ENCODE measurements at regions not wholly inside any gene's neighbourhood (a gene's known extent, or its start where the extent isn't known, plus 50 kb on each side); places are given as distances from the start of the nearest gene placed in this dataset.

DNA sequence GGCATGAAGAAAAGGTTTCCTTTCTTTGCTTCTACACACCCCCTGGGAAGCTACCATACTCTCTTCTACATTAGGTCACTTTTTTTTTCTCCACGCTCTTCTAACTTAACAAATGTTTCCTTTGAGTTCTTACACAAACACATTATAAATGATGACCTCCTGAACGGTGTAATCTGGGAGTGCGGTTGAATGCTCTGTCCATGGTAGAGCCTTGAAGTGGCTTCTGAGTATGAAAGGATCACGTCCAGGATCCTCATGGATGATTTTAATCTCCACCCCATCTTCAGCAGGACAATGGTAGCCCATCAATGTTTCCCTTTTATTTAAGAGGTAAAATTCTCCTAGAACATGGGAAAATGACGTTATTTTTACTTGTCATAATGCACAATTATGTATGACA is 587.3 kb downstream of the SEMA5A start:
- intact Hi-C loops (cut with DNase I) = no loop called here
- TF ChIP-seq, protein P1, sequence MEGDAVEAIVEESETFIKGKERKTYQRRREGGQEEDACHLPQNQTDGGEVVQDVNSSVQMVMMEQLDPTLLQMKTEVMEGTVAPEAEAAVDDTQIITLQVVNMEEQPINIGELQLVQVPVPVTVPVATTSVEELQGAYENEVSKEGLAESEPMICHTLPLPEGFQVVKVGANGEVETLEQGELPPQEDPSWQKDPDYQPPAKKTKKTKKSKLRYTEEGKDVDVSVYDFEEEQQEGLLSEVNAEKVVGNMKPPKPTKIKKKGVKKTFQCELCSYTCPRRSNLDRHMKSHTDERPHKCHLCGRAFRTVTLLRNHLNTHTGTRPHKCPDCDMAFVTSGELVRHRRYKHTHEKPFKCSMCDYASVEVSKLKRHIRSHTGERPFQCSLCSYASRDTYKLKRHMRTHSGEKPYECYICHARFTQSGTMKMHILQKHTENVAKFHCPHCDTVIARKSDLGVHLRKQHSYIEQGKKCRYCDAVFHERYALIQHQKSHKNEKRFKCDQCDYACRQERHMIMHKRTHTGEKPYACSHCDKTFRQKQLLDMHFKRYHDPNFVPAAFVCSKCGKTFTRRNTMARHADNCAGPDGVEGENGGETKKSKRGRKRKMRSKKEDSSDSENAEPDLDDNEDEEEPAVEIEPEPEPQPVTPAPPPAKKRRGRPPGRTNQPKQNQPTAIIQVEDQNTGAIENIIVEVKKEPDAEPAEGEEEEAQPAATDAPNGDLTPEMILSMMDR (IDR thresholded peaks at IDR 0.05) = no peak
- no peak for TF ChIP-seq POLR2A (IDR thresholded peaks at IDR 0.05)
- Histone ChIP-seq H3K27me3 (no peaks in the 10 kb centered on the region), H3K4me3 (no peak overlapping the region), H3K36me3 (replicated peaks in 1 of 2) (no peaks in the 10 kb centered on the region), H3K27ac (no peak overlapping the region), H3K4me1 (replicated peaks in 1 of 2) (no peaks in the 10 kb centered on the region), H3K9me3 (replicated peaks in 1 of 3) (no peaks in the 10 kb centered on the region)
- 26 to 45% (median 32%) methylated on average over 5 of the region's 5 CpGs for WGBS, 4 donors
- DNase-seq = no peak

DNA sequence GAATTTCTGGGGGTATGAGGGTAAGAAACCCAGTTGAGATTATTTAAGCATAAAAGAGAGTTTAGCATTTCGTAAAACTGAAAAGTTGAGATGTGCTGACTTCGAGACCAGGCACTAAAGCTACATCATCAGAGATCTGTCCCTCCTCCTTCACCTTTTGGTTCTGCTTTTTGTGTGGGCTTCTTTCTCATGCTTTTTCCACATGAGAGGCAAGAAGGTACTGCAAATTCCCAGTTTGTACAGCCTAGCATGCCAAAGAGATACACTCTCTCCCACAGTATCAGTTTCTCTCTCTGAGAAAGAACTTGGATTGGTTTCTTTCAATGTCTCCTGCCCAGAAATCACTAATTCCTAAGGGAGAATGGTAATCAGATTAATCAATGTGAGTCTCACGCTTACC is 584.7 kb downstream of the SEMA5A start:
- 72 to 80% (median 76%) methylated on average over 3 of the region's 3 CpGs for WGBS, 4 donors
- TF ChIP-seq POLR2A (IDR thresholded peaks at IDR 0.05) = no peak
- TF ChIP-seq, protein P1 (IDR thresholded peaks at IDR 0.05) = no peak

DNA sequence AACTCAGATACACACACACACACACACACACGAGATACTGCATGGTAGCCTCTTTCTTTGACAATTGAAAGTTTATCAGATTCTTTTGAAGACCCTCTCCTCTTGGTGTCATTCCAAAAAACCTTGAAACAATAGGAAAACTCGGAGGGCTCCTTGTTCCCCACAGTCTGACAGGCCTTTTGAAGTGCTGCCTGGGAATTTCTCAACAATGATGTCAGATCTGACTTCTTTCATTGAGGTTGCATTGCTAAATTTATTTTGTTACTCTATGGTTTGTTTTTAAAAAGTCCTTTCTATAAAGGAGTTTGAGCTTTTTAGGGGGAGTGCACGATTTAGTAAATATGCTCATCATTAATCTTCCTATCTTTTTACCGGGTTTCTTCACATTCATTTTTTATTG is 583.9 kb downstream of the SEMA5A start:
- no peak overlapping the region for H3K27ac ChIP-seq
- no peaks in the 10 kb centered on the region for H3K36me3 ChIP-seq (replicated peaks in 1 of 2)
- WGBS, 4 donors = 42 to 48% (median 44%) methylated on average over 4 of the region's 4 CpGs
- DNase-seq = no peak
- TF ChIP-seq, protein P1 (IDR thresholded peaks at IDR 0.05) = no peak
- no peak for TF ChIP-seq POLR2A (IDR thresholded peaks at IDR 0.05)
- no peaks in the 10 kb centered on the region for H3K4me1 ChIP-seq (replicated peaks in 1 of 2)
- intact Hi-C loops (cut with DNase I) = no loop called here
- no peak overlapping the region for H3K4me3 ChIP-seq
- H3K9me3 ChIP-seq (replicated peaks in 1 of 3) = no peaks in the 10 kb centered on the region
- H3K27me3 ChIP-seq = no peaks in the 10 kb centered on the region

More for the DNA sequence above, 584.7 kb downstream of the SEMA5A start:
- no peaks in the 10 kb centered on the region for H3K9me3 ChIP-seq (replicated peaks in 1 of 3)
- intact Hi-C loops (cut with DNase I) = no loop called here
- no peaks in the 10 kb centered on the region for H3K4me1 ChIP-seq (replicated peaks in 1 of 2)
- DNase-seq = no peak
- H3K4me3 ChIP-seq = no peak overlapping the region
- H3K27ac ChIP-seq = no peak overlapping the region
- H3K36me3 ChIP-seq (replicated peaks in 1 of 2) = no peaks in the 10 kb centered on the region
- no peaks in the 10 kb centered on the region for H3K27me3 ChIP-seq

DNA sequence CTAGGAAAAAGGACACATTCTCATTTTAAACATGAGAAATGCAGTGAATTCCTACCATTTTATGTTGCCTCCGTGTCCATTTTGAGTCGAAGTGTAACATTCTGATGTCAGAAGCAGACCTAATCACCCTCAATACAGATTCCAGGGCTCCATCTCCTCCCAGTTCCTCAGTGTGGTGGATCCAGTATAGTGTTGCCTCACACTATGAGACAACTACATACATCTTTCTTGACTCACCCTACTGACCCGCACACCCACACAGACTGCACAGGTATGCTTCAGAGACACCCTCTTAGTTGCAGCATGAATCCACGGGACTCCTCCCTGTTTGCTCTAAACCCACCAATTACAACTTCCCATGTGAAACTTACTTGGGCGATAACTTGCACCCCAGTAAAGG is 564.9 kb downstream of the SEMA5A start:
- intact Hi-C loops (cut with DNase I) = no loop called here
- DNase-seq = no peak

More for the DNA sequence above, 564.9 kb downstream of the SEMA5A start:
- no peaks in the 10 kb centered on the region for H3K27me3 ChIP-seq
- H3K27ac ChIP-seq = no peak overlapping the region
- TF ChIP-seq, protein P1 (IDR thresholded peaks at IDR 0.05) = no peak
- TF ChIP-seq POLR2A (IDR thresholded peaks at IDR 0.05) = no peak
- no peaks in the 10 kb centered on the region for H3K9me3 ChIP-seq (replicated peaks in 1 of 3)
- no peaks in the 10 kb centered on the region for H3K36me3 ChIP-seq (replicated peaks in 1 of 2)
- H3K4me3 ChIP-seq = no peak overlapping the region
- WGBS, 4 donors = 75 to 87% (median 84%) methylated on average over 5 of the region's 5 CpGs
- no peaks in the 10 kb centered on the region for H3K4me1 ChIP-seq (replicated peaks in 1 of 2)
